IMR-90 (cell line): ENCODE measurements at regions not wholly inside any gene's neighbourhood (a gene's known extent, or its start where the extent isn't known, plus 50 kb on each side); places are given as distances from the start of the nearest gene placed in this dataset.

ENCODE experiments used
- ATAC-seq: fragments of 200-7000 bp; cut with Tn5 transposase; 2 replicates; pipeline ENCODE4 v1.9.1; 2020; ENCODE audit warnings: low read depth, mild to moderate bottlenecking, moderate library complexity
- BruUV-seq: library from RNA; stranded (reverse); fragments of 400-500 nt; replicated peaks from 2 replicates; lab custom pipeline; 2021; lab: Mats Ljungman, UMichigan
- CTCF ChIA-PET: fragments of 300-600 bp; formaldehyde crosslinking; extraction: SDS; loops from one replicate; lab custom pipeline; 2021; ENCODE audit warnings: antibody characterized with exemption; lab: Yijun Ruan, JAX
- POLR2A ChIA-PET: fragments of 300-600 bp; sonication (Branson Sonifier 250); formaldehyde crosslinking; loops from one replicate; lab custom pipeline; 2022; ENCODE audit warnings: antibody characterized with exemption; ENCODE audit not compliant: unreplicated experiment; lab: Charles Lee
- DNase-seq: peaks from one replicate; pipeline ENCODE4 v3.0.0; 2013
- H2AFZ ChIP-seq: replicated peaks from 2 replicates; pipeline ENCODE3; 2013; ENCODE audit warnings: low read length, mild to moderate bottlenecking; ENCODE audit not compliant: poor library complexity
- H2AK5ac ChIP-seq: 2 replicates; pipeline ENCODE4 v1.6.1; 2013; ENCODE audit warnings: low read depth, low read length, inconsistent platforms
- H2AK9ac ChIP-seq: replicated peaks from 2 replicates; pipeline ENCODE3; 2013; ENCODE audit warnings: mild to moderate bottlenecking, low read depth, low read length, moderate library complexity; ENCODE audit not compliant: poor library complexity
- H2BK120ac ChIP-seq: 2 replicates; pipeline ENCODE4 v1.6.1; 2013; ENCODE audit warnings: low read depth, low read length, inconsistent platforms
- H2BK15ac ChIP-seq: 3 replicates; pipeline ENCODE4 v1.6.1; 2013; ENCODE audit warnings: low read depth, low read length, inconsistent platforms
- H2BK20ac ChIP-seq: 2 replicates; pipeline ENCODE4 v1.6.1; 2013; ENCODE audit warnings: low read depth, mild to moderate bottlenecking, inconsistent platforms, low read length, moderate library complexity
- H2BK5ac ChIP-seq: 2 replicates; pipeline ENCODE4 v1.6.1; 2013; ENCODE audit warnings: mild to moderate bottlenecking, low read depth, low read length, inconsistent platforms; ENCODE audit not compliant: poor library complexity, severe bottlenecking
- H3K14ac ChIP-seq: replicated peaks from 2 replicates; pipeline ENCODE4 v1.6.1; 2013; ENCODE audit warnings: low read depth, low read length, inconsistent platforms
- H3K18ac ChIP-seq: 2 replicates; pipeline ENCODE4 v1.6.1; 2013; ENCODE audit warnings: low read depth, low read length, control low read depth
- H3K23ac ChIP-seq: 2 replicates; pipeline ENCODE4 v1.6.1; 2013; ENCODE audit warnings: low read depth, low read length, inconsistent platforms
- H3K27ac ChIP-seq: 2 replicates; pipeline ENCODE4 v1.5.1; 2013; ENCODE audit warnings: mild to moderate bottlenecking, control low read depth, low read length; ENCODE audit not compliant: insufficient read depth
- H3K27me3 ChIP-seq: 2 replicates; pipeline ENCODE4 v1.6.1; 2013; ENCODE audit warnings: low read length; ENCODE audit not compliant: control insufficient read depth, insufficient read depth
- H3K36me3 ChIP-seq: 2 replicates; pipeline ENCODE4 v1.6.1; 2013; ENCODE audit warnings: low read length, mixed read lengths; ENCODE audit not compliant: control insufficient read depth, insufficient read depth
- H3K4ac ChIP-seq: 2 replicates; pipeline ENCODE4 v1.6.1; 2013; ENCODE audit warnings: low read depth, low read length, inconsistent platforms
- H3K4me1 ChIP-seq: 2 replicates; pipeline ENCODE4 v1.6.1; 2013; ENCODE audit warnings: low read length, mixed read lengths; ENCODE audit not compliant: control insufficient read depth, insufficient read depth
- H3K4me2 ChIP-seq: 2 replicates; pipeline ENCODE4 v1.6.1; 2013; ENCODE audit warnings: low read depth, mild to moderate bottlenecking, control low read depth, low read length, moderate library complexity
- H3K4me3 ChIP-seq: 2 replicates; pipeline ENCODE4 v1.5.1; 2013; ENCODE audit warnings: low read depth, mild to moderate bottlenecking, control low read depth, low read length, moderate library complexity; ENCODE audit not compliant: insufficient read depth
- H3K56ac ChIP-seq: 2 replicates; pipeline ENCODE4 v1.6.1; 2013; ENCODE audit warnings: low read length, inconsistent platforms; ENCODE audit not compliant: insufficient read depth; ENCODE audit errors: extremely low read depth
- H3K79me1 ChIP-seq, 2 experiments: 2 replicates each; pipeline ENCODE4 v1.6.1; 2013; ENCODE audit warnings: low read length in 2 of 2, inconsistent platforms in 1 of 2, low read depth in 1 of 2
- H3K9ac ChIP-seq: 2 replicates; pipeline ENCODE4 v1.6.1; 2013; ENCODE audit warnings: low read depth, low read length, control low read depth
- H3K9me1 ChIP-seq: 2 replicates; pipeline ENCODE4 v1.6.1; 2013; ENCODE audit warnings: low read length, inconsistent platforms; ENCODE audit not compliant: insufficient read depth
- H3K9me3 ChIP-seq: 2 replicates; pipeline ENCODE4 v1.6.1; 2013; ENCODE audit warnings: low read length; ENCODE audit not compliant: control insufficient read depth, insufficient read depth
- H4K20me1 ChIP-seq: 2 replicates; pipeline ENCODE4 v1.6.1; 2013; ENCODE audit warnings: low read length, inconsistent platforms; ENCODE audit not compliant: insufficient read depth
- H4K5ac ChIP-seq: 2 replicates; pipeline ENCODE4 v1.6.1; 2013; ENCODE audit warnings: mild to moderate bottlenecking, low read depth, low read length, control low read depth
- H4K8ac ChIP-seq, 2 experiments: 2 replicates each; pipeline ENCODE4 v1.6.1; 2013; ENCODE audit warnings: low read depth in 2 of 2, low read length in 2 of 2, control low read depth in 1 of 2, inconsistent platforms in 1 of 2
- H4K91ac ChIP-seq: 2 replicates; pipeline ENCODE4 v1.6.1; 2013; ENCODE audit warnings: low read depth, low read length, inconsistent platforms; ENCODE audit not compliant: insufficient read depth
- BHLHE40 ChIP-seq: fragments of 150-350 bp; IDR thresholded peaks from 2 replicates; pipeline ENCODE4 v1.6.1; 2016; ENCODE audit warnings: mild to moderate bottlenecking, low read depth, low read length
- CEBPB ChIP-seq: IDR thresholded peaks from 2 replicates; pipeline ENCODE4 v1.6.1; 2012; ENCODE audit warnings: low read depth, low read length, improper control_type of control experiment
- CHD1 ChIP-seq: IDR thresholded peaks from 2 replicates; pipeline ENCODE4 v1.6.1; 2012; ENCODE audit warnings: low read depth, low read length, improper control_type of control experiment
- CTCF ChIP-seq: conservative IDR thresholded peaks from 2 replicates; pipeline ENCODE4 v1.5.1; 2012; ENCODE audit warnings: mild to moderate bottlenecking, low read depth, low read length, improper control_type of control experiment
- ELK1 ChIP-seq: fragments of 150-350 bp; IDR thresholded peaks from 2 replicates; pipeline ENCODE4 v1.6.1; 2016; ENCODE audit warnings: low read depth, mild to moderate bottlenecking, low read length, moderate library complexity, borderline replicate concordance
- FOS ChIP-seq: fragments of 150-350 bp; IDR thresholded peaks from 2 replicates; pipeline ENCODE4 v1.6.1; 2016; ENCODE audit warnings: low read depth, low read length
- MAFK ChIP-seq: IDR thresholded peaks from 2 replicates; pipeline ENCODE4 v1.6.1; 2012; ENCODE audit warnings: low read depth, low read length, improper control_type of control experiment
- MXI1 ChIP-seq: IDR thresholded peaks from 2 replicates; pipeline ENCODE4 v1.6.1; 2012; ENCODE audit warnings: low read depth, mild to moderate bottlenecking, low read length, moderate library complexity, borderline replicate concordance
- NFE2L2 ChIP-seq: fragments of 150-350 bp; IDR thresholded peaks from 2 replicates; pipeline ENCODE4 v1.6.1; 2016; ENCODE audit warnings: low read depth, mild to moderate bottlenecking, low read length
- POLR2A ChIP-seq: IDR thresholded peaks from 2 replicates; pipeline ENCODE4 v1.6.1; 2012; ENCODE audit warnings: mild to moderate bottlenecking, low read depth, low read length
- RAD21 ChIP-seq: IDR thresholded peaks from 2 replicates; pipeline ENCODE4 v1.6.1; 2012; ENCODE audit warnings: low read length, improper control_type of control experiment
- RCOR1 ChIP-seq: IDR thresholded peaks from 2 replicates; pipeline ENCODE4 v1.6.1; 2012; ENCODE audit warnings: mild to moderate bottlenecking, low read length, improper control_type of control experiment; ENCODE audit not compliant: insufficient replicate concordance
- RFX5 ChIP-seq: IDR thresholded peaks from 2 replicates; pipeline ENCODE4 v1.8.0; 2012; ENCODE audit warnings: low read depth, mild to moderate bottlenecking, low read length, moderate library complexity
- SMC3 ChIP-seq: fragments of 150-350 bp; IDR thresholded peaks from 2 replicates; pipeline ENCODE4 v1.6.1; 2016; ENCODE audit warnings: low read depth, mild to moderate bottlenecking, antibody characterized with exemption, low read length, moderate library complexity
- WGBS, 2 experiments: methylation state at CpG; one replicate each; pipeline versions ENCODE4 v1.1.5 to v1.1.7; 2013; ENCODE audit warnings: missing lambda C conversion rate in 2 of 2; ENCODE audit not compliant: insufficient read length in 1 of 2; ENCODE audit errors: extremely low coverage in 2 of 2; 5-methylcytosine and 5-hydroxymethylcytosine counted together
- dilution Hi-C: fragments of 300-500 bp; cut with HindIII; formaldehyde crosslinking; loops from one replicate; pipeline ENCODE4 v1.14.3; 2018; ENCODE audit warnings: low sequenced_read_pairs; ENCODE audit not compliant: unreplicated experiment
- in situ Hi-C: fragments of 300-500 bp; cut with MboI; formaldehyde crosslinking; loops from 3 replicates; pipeline ENCODE4 v1.14.3; 2019; ENCODE audit warnings: low sequenced_read_pairs, inconsistent platforms, mixed read lengths
- intact Hi-C: fragments of 100-400 bp; cut with micrococcal nuclease; formaldehyde crosslinking; loops from 2 replicates; pipeline ENCODE4 v1.10.0; 2022

- no peaks in the 10 kb centered on the region for H4K20me1 ChIP-seq
- TF ChIP-seq ELK1 (no peak), POLR2A (no peak), RAD21 (no peak), MXI1 (no peak), SMC3 (no peak), CHD1 (no peak), BHLHE40 (no peak), CEBPB (no peak), RFX5 (no peak), FOS (no peak), MAFK (no peak), RCOR1 (no peak), CTCF (no peak), NFE2L2 (no peak)
- no peak overlapping the region for H2AK5ac ChIP-seq
- H3K4me3 ChIP-seq: no peak overlapping the region
- intact Hi-C loops (no loop called here), dilution Hi-C loops (no loop called here), in situ Hi-C loops (no loop called here)
- H3K79me1 ChIP-seq: no peaks in the 10 kb centered on the region
- DNase-seq (no peak), ATAC-seq (no peak)
- ChIA-PET CTCF (no interaction called here), POLR2A (no interaction called here)
- H3K9me1 ChIP-seq: no peaks in the 10 kb centered on the region
- H2BK5ac ChIP-seq: no peak overlapping the region
- H3K4ac ChIP-seq: no peak overlapping the region
- H3K23ac ChIP-seq: no peak overlapping the region
- no peaks in the 10 kb centered on the region for H3K27me3 ChIP-seq
- WGBS, 2 experiments: 0% methylated on average over 1 of the region's 4 CpGs; no CpG with 5 or more reads in 1 of the 2 experiments
- H3K9me3 ChIP-seq: no peaks in the 10 kb centered on the region
- no peak overlapping the region for H4K5ac ChIP-seq
- H3K36me3 ChIP-seq: no peaks in the 10 kb centered on the region
- no peaks in the 10 kb centered on the region for H3K4me1 ChIP-seq
- H4K8ac ChIP-seq: no peak overlapping the region
- H3K9ac ChIP-seq: no peak overlapping the region
- H3K56ac ChIP-seq: no peak overlapping the region
- no peak overlapping the region for H2BK120ac ChIP-seq
- H2BK15ac ChIP-seq: no peak overlapping the region
- H3K18ac ChIP-seq: no peak overlapping the region
- H2BK20ac ChIP-seq: no peak overlapping the region
- no TSS peak for BruUV-seq
- H3K27ac ChIP-seq: no peak overlapping the region
- H2AK9ac ChIP-seq: no peak overlapping the region
- no peak overlapping the region for H4K91ac ChIP-seq
- no peak overlapping the region for H3K4me2 ChIP-seq
- H2AFZ ChIP-seq: no peak overlapping the region
- no peak overlapping the region for H3K14ac ChIP-seq
Observed at GRCh38 chr4:153937289-153937688, 148.4 kb upstream of the SFRP2 start.
